Heart right ventricle (tissue), 16 donors: ENCODE measurements at regions not wholly inside any gene's neighbourhood (a gene's known extent, or its start where the extent isn't known, plus 50 kb on each side); places are given as distances from the start of the nearest gene placed in this dataset.

Experiments
- ATAC-seq, 8 donors: fragments of 200-7000 bp; cut with Tn5 transposase; one replicate each; pipeline ENCODE4 v1.9.1; 2020; ENCODE audit warnings: mild to moderate bottlenecking in 8 of 8, moderate library complexity in 8 of 8, moderate number of reproducible peaks in 1 of 8
- DNase-seq, 2 donors: peaks; one replicate each; pipeline ENCODE4 v3.0.0-alpha.2; 2020
- H3K27ac ChIP-seq, 10 donors: fragments of 200-600 bp; sonication (generic) in 2 of 10; one replicate each; pipeline versions ENCODE4 v1.5.0 to v1.8.0; 2020 to 2022; ENCODE audit warnings: mild to moderate bottlenecking in 3 of 10
- H3K27me3 ChIP-seq, 7 donors: fragments of 200-600 bp; one replicate each; pipeline ENCODE4 v1.8.0; 2021 to 2022; ENCODE audit warnings: mild to moderate bottlenecking in 2 of 7
- H3K36me3 ChIP-seq, 9 donors: fragments of 200-600 bp; sonication (generic) in 1 of 9; one replicate each; pipeline versions ENCODE4 v1.5.0 to v1.8.0; 2020 to 2022; ENCODE audit warnings: mild to moderate bottlenecking in 2 of 9
- H3K4me1 ChIP-seq, 9 donors: fragments of 200-600 bp; sonication (generic) in 1 of 9; one replicate each; pipeline versions ENCODE4 v1.5.0 to v1.8.0; 2020 to 2022; ENCODE audit warnings: mild to moderate bottlenecking in 4 of 9
- H3K4me3 ChIP-seq, 10 donors: fragments of 200-600 bp; sonication (generic) in 2 of 10; one replicate each; pipeline versions ENCODE4 v1.5.0 to v1.8.0; 2020 to 2022; ENCODE audit warnings: mild to moderate bottlenecking in 7 of 10, moderate library complexity in 2 of 10
- H3K9me3 ChIP-seq, 11 donors: fragments of 200-600 bp in 10 of 11; sonication (generic) in 2 of 11; one replicate each; pipeline versions ENCODE4 v1.5.0 to v1.8.0; 2013 to 2022; ENCODE audit warnings: mild to moderate bottlenecking in 2 of 11, control low read depth in 1 of 11, moderate library complexity in 1 of 11
- WGBS, 2 donors: extraction: QIAGEN DNeasy Blood & Tissue Kit; methylation state at CpG; one replicate each; pipeline ENCODE4 v1.1.7; 2013; ENCODE audit warnings: inconsistent platforms in 1 of 2; 5-methylcytosine and 5-hydroxymethylcytosine counted together
- intact Hi-C, 10 donors: fragments of 100-400 bp; cut with DNase I; formaldehyde crosslinking; loops; one replicate each; pipeline versions ENCODE4 v1.11.1 to v1.14.2; 2022
- TF ChIP-seq, protein P1 (sequence below), 9 donors: fragments of 200-600 bp; sonication (generic) in 2 of 9; IDR thresholded peaks; one replicate each; pipeline versions ENCODE4 v1.5.0 to v1.8.0; 2021 to 2022; ENCODE audit warnings: antibody characterized with exemption in 9 of 9, mild to moderate bottlenecking in 5 of 9, moderate library complexity in 1 of 9
- donor health status: Arrhythmogenic right ventricular cardiomyopathy.
- donor health status: ischemic (EF 13 %, LVEDD 7.1; RV severe dilation, severe dysfunction).
- donor health status: healthy with polysubstance abuse.
- donor health status: DM: no; HTN: yes; CAD: no.
- donor health status: DM: no; HTN: no; CAD: no.
- donor health status: ischemic (EF 25% LVEDD 6.9; RV normal size, moderate dysfunction).
- donor health status: ischemic (EF 25% LVEDD 5.7; RV mildly dilated, moderate dysfunction).
- donor health status: healthy.
- donor health status: DM: yes; HTN: yes; CAD: no.
- donor health status: Ischemic cardiomyopathy.
- donor health status: ischemic (EF 35%, LVEDD 5.7; RV mildly dilated, moderate dysfunction).
- donor health status: nonischemic (EF 11% LVEDD 7.7; RV severe dilation, severe dysfunction).
- donor health status: DM: yes; HTN: yes; CAD: no.
- donor health status: PGD.
- donor health status: ischemic (EF 29% LVEDD 5.4; RV normal size, mild dysfunction).
- donor health status: nonischemic (EF 23%, LVEDD 6.1; RV moderate dilation, normal function).

DNA sequence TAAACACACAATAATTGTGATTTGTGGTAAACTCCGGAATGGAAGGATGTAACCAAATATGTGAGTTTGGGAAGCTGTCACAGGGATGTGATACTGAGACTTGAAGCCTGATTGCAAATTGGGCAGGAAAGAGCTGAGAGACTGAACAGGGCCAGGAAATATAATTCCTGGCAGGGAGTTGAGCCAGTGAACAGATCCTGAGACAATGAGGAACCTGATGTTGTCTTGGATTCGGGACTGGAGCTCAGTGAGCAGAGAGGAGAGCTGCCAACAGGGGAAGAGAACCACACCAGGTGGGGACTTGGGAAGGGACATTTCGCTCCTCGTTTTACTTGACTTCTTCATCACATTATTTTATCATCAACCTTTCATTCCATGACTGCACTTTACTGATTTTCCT is 386.0 kb downstream of the TLL1 start:
- WGBS, 2 donors, result 63 to 70% methylated on average over 4 of the region's 4 CpGs
- no peak for ATAC-seq
- no peak for DNase-seq
- TF ChIP-seq, protein P1, sequence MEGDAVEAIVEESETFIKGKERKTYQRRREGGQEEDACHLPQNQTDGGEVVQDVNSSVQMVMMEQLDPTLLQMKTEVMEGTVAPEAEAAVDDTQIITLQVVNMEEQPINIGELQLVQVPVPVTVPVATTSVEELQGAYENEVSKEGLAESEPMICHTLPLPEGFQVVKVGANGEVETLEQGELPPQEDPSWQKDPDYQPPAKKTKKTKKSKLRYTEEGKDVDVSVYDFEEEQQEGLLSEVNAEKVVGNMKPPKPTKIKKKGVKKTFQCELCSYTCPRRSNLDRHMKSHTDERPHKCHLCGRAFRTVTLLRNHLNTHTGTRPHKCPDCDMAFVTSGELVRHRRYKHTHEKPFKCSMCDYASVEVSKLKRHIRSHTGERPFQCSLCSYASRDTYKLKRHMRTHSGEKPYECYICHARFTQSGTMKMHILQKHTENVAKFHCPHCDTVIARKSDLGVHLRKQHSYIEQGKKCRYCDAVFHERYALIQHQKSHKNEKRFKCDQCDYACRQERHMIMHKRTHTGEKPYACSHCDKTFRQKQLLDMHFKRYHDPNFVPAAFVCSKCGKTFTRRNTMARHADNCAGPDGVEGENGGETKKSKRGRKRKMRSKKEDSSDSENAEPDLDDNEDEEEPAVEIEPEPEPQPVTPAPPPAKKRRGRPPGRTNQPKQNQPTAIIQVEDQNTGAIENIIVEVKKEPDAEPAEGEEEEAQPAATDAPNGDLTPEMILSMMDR (IDR thresholded peaks at IDR 0.05), result no peak
- no peak overlapping the region for H3K27ac ChIP-seq
- no peaks in the 10 kb centered on the region for H3K36me3 ChIP-seq
- no peaks in the 10 kb centered on the region for H3K4me1 ChIP-seq
- H3K27me3 ChIP-seq, result peaks cover 0 to 4% (median 0%) of the 10 kb centered on the region in 7 donors
- intact Hi-C loops, result loop anchor here in 2 of 10 donors (10.0 kb wide), 2 partner anchors 94 to 764 kb away; no protein-coding TSS in a partner anchor
- H3K9me3 ChIP-seq, result no peaks in the 10 kb centered on the region
- H3K4me3 ChIP-seq, result no peak overlapping the region

DNA sequence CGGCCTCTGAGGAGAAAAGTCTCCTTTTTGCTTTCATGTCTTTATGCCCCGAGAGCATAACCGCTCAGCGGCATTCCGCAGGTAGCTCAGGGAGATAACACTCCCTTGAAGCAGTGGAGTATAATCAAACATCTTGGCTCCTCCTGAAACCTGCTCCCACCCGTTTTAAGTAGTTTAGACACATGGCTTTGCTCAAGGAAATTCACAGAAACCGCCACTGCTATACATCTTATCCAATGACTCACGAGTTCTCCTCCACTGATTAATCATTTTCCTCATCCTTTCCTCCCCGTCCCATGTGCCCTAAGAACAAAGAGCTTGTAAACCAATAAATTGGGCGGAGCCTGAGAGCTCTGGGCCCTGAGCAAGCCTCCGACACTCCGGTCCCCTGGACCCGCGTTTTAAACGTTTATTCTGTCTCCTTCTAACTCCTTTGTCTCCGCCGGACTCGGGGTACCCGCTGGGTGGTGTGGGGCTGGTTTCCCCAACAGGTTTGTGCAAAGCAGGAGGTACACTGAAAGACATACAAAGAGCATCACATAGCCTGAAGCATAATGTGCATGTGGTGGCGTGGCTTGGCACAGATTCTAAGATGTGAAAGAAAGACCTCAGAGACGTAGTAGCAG is 401.2 kb downstream of the TLL1 start:
- H3K27ac ChIP-seq, result no peak overlapping the region
- H3K4me1 ChIP-seq, result no peaks in the 10 kb centered on the region
- H3K4me3 ChIP-seq, result no peak overlapping the region
- H3K27me3 ChIP-seq, result no peaks in the 10 kb centered on the region
- no peak for DNase-seq
- H3K36me3 ChIP-seq, result no peaks in the 10 kb centered on the region
- intact Hi-C loops, result no loop called here
- H3K9me3 ChIP-seq, result no peaks in the 10 kb centered on the region
- TF ChIP-seq, protein P1 (IDR thresholded peaks at IDR 0.05), result no peak
- WGBS, 2 donors, result 76 to 81% methylated on average over 21 of the region's 21 CpGs
- ATAC-seq, result no peak

DNA sequence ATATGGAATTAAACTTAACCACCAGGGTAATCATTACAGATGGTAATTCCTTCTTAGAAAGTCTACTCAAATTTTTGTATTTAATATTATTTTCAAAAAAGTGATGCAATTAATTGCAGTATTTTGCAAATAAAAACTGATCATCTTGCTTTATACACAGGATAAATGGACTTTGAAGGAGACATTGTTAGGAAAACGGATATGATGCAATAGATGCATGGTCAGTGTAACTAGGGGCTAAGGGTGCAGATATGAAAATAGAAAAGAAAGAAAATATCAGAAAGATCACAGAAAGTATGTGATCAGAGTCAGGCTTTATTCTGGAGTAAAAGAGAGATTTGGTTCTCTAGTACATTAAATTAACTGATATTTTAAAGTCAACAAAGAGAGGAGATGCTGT is 401.7 kb downstream of the TLL1 start:
- Histone ChIP-seq H3K27ac (no peak overlapping the region), H3K27me3 (no peaks in the 10 kb centered on the region), H3K36me3 (no peaks in the 10 kb centered on the region), H3K4me3 (no peak overlapping the region), H3K4me1 (no peaks in the 10 kb centered on the region), H3K9me3 (no peaks in the 10 kb centered on the region)
- TF ChIP-seq, protein P1 (IDR thresholded peaks at IDR 0.05), result no peak
- intact Hi-C loops, result no loop called here
- no peak for ATAC-seq
- no peak for DNase-seq
- 68 to 78% methylated on average over 1 of the region's 1 CpG for WGBS, 2 donors

DNA sequence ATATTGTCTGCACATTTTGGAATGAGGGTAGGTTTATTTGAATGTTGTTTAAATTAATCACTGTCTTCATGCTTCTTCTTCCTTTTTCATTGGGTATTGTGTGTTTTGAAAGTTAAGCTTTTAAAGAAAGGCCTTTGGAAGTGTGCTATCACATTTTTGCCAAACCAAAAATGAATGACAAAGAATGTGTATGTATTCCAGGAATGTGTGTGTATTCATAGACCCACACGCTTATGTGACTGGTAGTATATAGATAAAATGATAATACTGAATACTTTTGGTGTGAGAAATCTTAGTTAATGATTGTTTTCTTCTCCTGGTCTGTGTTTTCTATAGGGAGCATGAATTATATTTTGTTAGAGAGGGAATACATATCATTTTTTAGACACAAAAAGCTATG is 404.4 kb downstream of the TLL1 start:
- no peaks in the 10 kb centered on the region for H3K4me1 ChIP-seq
- no peaks in the 10 kb centered on the region for H3K27me3 ChIP-seq
- no peak overlapping the region for H3K27ac ChIP-seq
- no peaks in the 10 kb centered on the region for H3K9me3 ChIP-seq
- intact Hi-C loops, result no loop called here
- no peak overlapping the region for H3K4me3 ChIP-seq
- ATAC-seq (no peak), DNase-seq (no peak)
- WGBS, 2 donors, result 49 to 55% methylated on average over 1 of the region's 1 CpG
- H3K36me3 ChIP-seq, result no peaks in the 10 kb centered on the region
- TF ChIP-seq, protein P1 (IDR thresholded peaks at IDR 0.05), result no peak
